HG02973 (cell line): ENCODE measurements at regions not wholly inside any gene's neighbourhood (a gene's known extent, or its start where the extent isn't known, plus 50 kb on each side); places are given as distances from the start of the nearest gene placed in this dataset.
"Not testable (repeated sequence)": the region's sequence is repeated elsewhere in the genome, so short reads cannot be mapped to it uniquely, and the experiment has no call there.

Experiments
- ATAC-seq: cut with Tn5 transposase; IDR thresholded peaks from one replicate; pipeline ENCODE4 v1.9.1; 2021; ENCODE audit warnings: moderate library complexity; ENCODE audit not compliant: unreplicated experiment

DNA sequence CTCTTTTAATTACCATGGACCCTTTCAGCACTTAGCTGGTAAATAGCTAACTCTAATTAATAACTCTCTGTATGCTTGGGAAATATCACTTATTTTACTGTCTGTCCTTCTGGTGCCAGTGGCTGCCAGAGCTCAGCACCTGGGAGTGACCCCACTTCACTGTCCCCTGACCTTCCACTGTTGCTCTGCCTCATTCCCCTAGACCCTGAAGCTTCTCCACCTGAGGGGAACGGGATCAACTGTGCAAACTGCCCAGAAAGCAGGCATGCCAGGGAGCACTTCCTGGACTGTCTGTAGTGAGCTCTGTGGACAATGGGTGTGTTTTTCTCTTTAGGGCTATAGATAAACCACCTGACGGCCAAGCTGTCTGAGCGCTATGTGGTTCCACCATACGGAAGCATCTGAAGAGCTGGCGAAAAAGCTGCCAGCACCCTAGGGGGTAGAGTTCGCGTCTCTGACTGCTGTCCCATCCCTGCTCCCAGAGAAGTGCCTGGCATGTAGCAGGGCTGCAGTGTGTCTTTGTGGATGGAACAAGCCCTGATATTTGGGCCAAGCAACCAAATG lies 106.3 kb upstream of the FOXA2 start:
- ATAC-seq: no peak

DNA sequence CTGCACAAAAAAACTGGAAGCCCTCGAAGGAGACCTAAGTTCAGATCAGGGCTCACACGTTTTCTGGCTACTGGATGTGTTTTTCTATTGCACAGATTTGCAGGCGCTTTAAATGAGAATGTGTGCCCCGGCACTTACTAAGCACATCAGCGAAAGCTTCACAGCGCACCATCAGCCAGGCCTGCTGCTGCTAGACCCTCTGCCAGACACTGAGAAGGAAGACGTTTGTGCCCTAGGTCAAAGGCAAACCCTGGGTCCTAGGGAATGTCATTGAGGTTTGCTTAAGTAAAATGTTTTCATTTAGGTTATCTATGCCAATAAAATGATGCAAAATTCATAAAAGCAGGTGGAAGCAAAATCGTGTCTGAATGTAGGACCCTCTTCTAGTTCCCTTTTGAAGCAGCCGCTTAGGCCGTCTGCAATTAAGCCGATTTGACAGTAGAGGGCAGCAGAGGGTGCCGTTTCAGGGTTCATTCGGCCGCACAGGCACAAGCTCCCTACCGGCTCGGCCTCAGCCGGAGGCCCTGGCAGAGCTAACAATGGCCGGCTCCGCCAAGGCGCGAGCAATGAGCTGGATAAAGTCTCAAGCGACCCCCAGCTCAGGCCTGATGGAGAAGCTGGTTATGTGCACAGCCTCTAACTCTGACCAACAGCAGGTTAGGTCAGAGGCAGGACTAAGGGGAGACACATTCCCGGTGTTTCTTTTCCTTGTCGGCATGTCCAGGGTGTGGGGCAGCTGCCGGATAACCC lies 107.2 kb upstream of the FOXA2 start:
- peak; percentile 86 for ATAC-seq

- ATAC-seq: no peak
These were observed 107.7 kb upstream of the FOXA2 start for GRCh38 chr20:22692119-22692475.

DNA sequence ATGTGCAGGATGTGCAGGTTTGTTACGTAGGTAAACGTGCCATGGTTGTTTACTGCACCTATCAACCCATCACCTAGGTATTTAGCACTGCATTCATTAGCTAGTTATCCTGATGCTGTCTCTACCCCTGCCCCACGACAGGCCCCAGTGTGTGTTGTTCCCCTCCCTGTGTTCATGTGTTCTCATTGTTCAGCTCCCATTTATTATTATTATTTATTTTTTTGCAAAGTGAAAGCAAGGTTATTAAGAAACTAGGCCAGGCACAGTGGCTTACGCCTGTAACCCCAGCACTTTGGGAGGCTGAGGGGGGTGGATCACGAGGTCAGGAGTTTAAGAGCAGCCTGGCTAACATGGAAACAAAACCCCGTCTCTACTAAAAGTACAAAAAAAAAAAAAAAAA lies 108.2 kb upstream of the FOXA2 start:
- ATAC-seq: not testable (repeated sequence)

GRCh38 chr20:22696759-22697158 lies 112.4 kb upstream of the FOXA2 start:
- no peak for ATAC-seq

GRCh38 chr20:22698259-22698842 lies 114.0 kb upstream of the FOXA2 start:
- no peak for ATAC-seq

GRCh38 chr20:22699396-22699795 lies 115.0 kb upstream of the FOXA2 start:
- ATAC-seq: no peak

GRCh38 chr20:22700367-22700766 lies 116.0 kb upstream of the FOXA2 start:
- no peak for ATAC-seq

DNA sequence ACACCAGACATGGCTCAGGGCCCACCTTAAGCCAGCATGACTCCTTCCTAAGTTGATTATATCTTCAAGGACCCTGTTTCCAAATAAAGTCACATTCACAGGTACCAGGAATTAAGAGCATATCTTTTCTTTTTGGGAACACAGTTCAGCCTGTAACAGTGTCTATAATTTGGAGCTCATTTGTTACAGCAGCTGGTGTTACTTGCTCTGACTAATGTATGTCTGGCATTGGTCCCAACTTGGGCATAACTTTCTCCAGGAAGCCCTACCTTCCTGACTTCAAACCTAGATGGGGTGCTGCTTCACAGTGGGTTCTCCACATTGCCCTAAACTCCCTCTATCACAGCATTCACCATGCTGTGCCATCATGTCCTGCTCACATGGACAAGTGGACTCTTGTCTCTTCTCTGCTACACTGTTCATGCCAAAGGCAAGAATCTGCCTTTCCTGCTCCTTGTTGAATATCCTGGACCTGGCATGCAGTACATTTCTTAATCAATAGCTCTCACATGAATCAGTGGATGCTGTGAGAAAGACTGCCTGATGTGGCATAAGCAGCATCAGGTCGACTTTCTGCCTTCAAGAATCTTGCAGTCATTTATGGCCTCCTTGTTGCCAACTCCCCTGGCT lies 117.4 kb upstream of the FOXA2 start:
- no peak for ATAC-seq

DNA sequence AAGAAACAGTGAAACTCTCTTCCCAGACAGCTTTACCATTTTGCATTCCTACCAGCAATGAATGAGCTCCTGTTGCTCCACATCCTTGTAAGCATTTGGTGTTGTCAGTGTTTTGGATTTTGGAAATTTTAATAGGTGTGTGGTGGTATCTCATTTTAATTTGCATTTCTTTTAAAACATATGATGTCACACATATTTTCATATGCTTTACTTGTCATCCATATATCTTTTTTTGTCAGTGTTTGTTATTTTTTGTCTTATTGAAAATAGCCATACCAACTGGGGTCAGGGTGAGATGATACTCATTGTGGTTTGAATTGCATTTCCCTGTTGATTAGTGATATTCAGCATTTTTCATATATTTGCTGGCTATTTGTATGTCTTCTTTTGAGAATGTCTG lies 119.5 kb upstream of the FOXA2 start:
- no peak for ATAC-seq

DNA sequence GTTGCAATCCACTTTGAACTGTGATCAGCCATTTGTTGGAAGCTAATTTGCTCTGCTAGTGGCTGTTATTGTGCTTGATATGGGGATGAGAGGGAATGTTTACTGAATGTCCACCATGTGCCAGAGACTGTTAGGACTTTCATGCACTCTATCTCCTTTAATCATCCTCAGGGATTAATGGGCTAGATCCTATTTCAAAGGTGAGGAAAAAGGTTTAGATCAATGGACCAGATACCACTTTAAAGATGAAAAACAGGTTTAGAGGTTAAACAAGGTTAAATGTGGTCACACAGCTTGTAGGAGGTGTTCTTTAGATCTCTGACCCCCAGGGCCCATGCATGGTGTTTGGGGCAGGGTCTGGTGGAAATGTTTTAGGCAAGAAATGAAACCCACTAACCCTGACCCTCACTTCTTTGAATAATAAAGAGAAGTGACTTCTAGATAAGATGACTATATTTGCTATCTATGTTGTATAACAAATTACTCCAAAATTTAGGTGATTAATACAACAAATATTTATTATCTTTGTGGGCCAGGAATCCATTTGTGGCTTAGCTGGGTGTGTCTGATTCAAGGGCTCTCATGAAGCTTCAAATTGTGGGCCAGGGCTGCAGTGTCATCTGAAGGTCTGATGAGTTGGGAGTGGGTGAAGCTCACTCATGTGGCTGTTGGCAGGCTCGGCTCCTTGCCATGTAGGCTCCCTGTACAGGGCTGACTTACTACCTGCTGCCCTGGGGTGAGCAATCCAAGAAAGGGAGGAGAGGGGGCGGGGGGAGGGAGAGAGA lies 127.8 kb upstream of the FOXA2 start:
- no peak for ATAC-seq

- ATAC-seq: no peak
These were observed 132.5 kb upstream of the FOXA2 start for GRCh38 chr20:22716821-22717351.

- ATAC-seq: no peak
These were observed 133.1 kb upstream of the FOXA2 start for GRCh38 chr20:22717466-22717865.

DNA sequence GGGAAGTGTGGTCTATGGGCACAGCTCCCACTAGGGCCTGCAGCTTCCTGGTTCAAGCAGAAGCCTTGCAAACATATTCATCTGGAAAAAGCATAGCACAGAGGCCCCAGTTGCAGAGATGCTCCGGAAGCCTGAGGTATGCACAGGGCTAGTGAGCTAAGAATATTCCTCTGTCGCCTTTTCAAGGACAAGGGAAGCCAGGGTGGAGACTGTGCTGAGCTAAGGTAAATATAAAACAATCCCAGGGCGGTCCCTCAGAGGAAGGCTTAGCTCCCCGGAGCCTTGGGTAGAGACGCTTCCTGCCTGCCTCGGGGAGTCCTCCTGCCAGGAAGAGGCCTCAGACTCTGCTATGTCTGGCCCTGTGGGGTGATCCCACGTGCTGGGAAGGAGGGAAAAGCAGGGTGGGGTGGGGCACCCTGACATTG lies 134.8 kb upstream of the FOXA2 start:
- ATAC-seq: no peak

GRCh38 chr20:22720206-22720605 lies 135.8 kb upstream of the FOXA2 start:
- no peak for ATAC-seq

- no peak for ATAC-seq
These were observed 138.4 kb upstream of the FOXA2 start for GRCh38 chr20:22722811-22723210.

GRCh38 chr20:22723659-22724058 lies 139.3 kb upstream of the FOXA2 start:
- ATAC-seq: no peak

- ATAC-seq: no peak
These were observed 143.9 kb upstream of the FOXA2 start for GRCh38 chr20:22728146-22728745.

DNA sequence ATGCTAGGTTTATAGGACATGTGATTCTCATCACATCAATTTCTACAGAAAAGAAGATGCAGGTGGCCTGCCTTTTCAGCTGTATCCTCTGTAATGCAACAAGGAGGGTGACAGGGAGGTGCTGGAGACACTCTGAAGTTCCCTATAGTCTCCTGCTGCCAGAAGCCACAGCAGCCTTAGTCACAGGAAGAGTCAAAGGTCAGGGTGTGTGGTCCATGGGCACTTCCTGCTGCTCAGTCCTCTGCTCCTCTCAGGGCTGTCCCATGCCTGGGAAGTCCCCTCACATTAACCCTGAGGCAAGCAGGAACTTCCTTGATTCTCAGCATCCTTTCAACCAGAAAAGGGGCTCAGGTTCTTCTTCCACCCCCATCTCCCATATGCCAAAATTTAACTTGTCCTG lies 144.8 kb upstream of the FOXA2 start:
- ATAC-seq: no peak

- no peak for ATAC-seq
These were observed 145.4 kb upstream of the FOXA2 start for GRCh38 chr20:22729616-22730236.
